ENCODE measurements at regions not wholly inside any gene's neighbourhood (a gene's known extent, or its start where the extent isn't known, plus 50 kb on each side); places are given as distances from the start of the nearest gene placed in this dataset.

GRCh38 chr3:31157047-31157694 lies 262.7 kb upstream of the GADL1 start:
- no peak for DNase-seq

- DNase-seq = no peak
Measured at GRCh38 chr3:31157893-31158620, 263.6 kb upstream of the GADL1 start.

GRCh38 chr3:31159331-31160039 lies 265.0 kb upstream of the GADL1 start:
- DNase-seq = no peak

GRCh38 chr3:31161889-31162288 lies 267.4 kb upstream of the GADL1 start:
- no peak for DNase-seq

- no peak for DNase-seq
Measured at GRCh38 chr3:31164381-31164780, 269.9 kb upstream of the GADL1 start.

GRCh38 chr3:31165399-31165860 lies 271.0 kb upstream of the GADL1 start:
- peak; percentile 96 for DNase-seq

- DNase-seq = no peak
Measured at GRCh38 chr3:31166249-31166885, 271.9 kb upstream of the GADL1 start.

- no peak for DNase-seq
Measured at GRCh38 chr3:31167666-31168065, 273.2 kb upstream of the GADL1 start.

- no peak for DNase-seq
Measured at GRCh38 chr3:31170932-31171670, 276.6 kb upstream of the GADL1 start.

GRCh38 chr3:31172336-31172735 lies 277.9 kb upstream of the GADL1 start:
- no peak for DNase-seq

- no peak for DNase-seq
Measured at GRCh38 chr3:31173118-31173718, 278.8 kb upstream of the GADL1 start.

GRCh38 chr3:31174079-31174478 lies 279.6 kb upstream of the GADL1 start:
- DNase-seq = no peak

GRCh38 chr3:31176045-31176444 lies 281.6 kb upstream of the GADL1 start:
- no peak for DNase-seq

- DNase-seq = no peak
Measured at GRCh38 chr3:31178467-31178866, 284.0 kb upstream of the GADL1 start.

GRCh38 chr3:31179768-31180167 lies 285.3 kb upstream of the GADL1 start:
- no peak for DNase-seq

- DNase-seq = no peak
Measured at GRCh38 chr3:31180274-31180673, 285.8 kb upstream of the GADL1 start.

GRCh38 chr3:31181661-31182060 lies 287.2 kb upstream of the GADL1 start:
- no peak for DNase-seq

- no peak for DNase-seq
Measured at GRCh38 chr3:31182661-31183060, 288.2 kb upstream of the GADL1 start.

- no peak for DNase-seq
Measured at GRCh38 chr3:31184261-31185061, 290.0 kb upstream of the GADL1 start.

- no peak for DNase-seq
Measured at GRCh38 chr3:31185062-31185357, 290.5 kb upstream of the GADL1 start.

- no peak for DNase-seq
Measured at GRCh38 chr3:31186041-31186440, 291.6 kb upstream of the GADL1 start.

- DNase-seq = no peak
Measured at GRCh38 chr3:31187380-31187779, 292.9 kb upstream of the GADL1 start.
